Hematopoietic multipotent progenitor cell treated with erythropoietin and hydrocortisone succinate and interleukin-3 and kit ligand, for 17 days (in vitro differentiated cells): ENCODE measurements at regions not wholly inside any gene's neighbourhood (a gene's known extent, or its start where the extent isn't known, plus 50 kb on each side); places are given as distances from the start of the nearest gene placed in this dataset.

Experiments used
- DNase-seq: peaks from one replicate; pipeline ENCODE4 v3.0.0-alpha.2; 2015; ENCODE audit warnings: low spot score

DNA sequence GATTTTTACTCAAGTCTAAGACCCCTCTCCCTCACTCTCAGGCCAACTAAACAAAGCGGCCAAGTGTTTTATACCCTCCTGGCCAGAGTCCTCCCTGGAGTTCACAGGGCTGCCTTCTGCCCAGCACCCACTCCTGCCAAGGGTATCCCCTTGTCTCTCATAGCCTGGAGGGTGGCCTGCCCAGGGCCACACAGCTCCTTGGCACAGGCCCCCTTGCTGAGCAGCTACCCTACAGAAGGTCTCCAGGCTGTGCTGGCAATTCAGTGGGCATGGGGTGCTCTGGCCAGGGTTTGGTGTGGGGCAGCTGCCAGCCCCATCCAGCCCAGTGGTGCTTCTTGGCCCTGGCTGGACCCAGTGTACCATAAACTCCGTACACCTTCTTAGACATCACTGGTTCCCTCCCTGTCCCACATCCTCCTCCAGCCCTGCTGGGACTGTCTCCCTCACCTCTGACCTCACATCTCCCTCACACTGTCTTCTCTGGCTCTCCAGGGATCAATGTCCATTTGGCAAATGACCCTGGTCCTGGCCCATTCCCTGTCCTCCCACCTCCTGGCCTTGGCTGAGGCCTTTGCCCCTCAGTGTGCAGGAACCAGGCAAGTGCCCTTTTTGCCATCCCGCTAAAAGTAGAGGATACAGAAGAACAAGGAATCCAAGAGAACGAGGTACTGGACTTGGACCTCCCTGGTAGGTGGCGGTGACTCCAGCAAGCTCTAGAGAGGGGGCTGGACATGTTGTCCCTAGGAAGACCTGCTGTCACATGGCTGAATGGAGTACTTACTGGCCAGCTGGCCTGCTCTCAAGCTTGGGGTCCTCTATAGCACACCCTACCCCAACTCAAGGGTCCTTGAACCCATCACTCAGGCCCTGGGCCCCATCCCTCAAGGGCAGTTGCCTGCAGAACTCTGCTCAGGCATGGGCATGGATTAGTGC lies 50.0 kb upstream of the TRPM1 start:
- DNase-seq, result no peak

DNA sequence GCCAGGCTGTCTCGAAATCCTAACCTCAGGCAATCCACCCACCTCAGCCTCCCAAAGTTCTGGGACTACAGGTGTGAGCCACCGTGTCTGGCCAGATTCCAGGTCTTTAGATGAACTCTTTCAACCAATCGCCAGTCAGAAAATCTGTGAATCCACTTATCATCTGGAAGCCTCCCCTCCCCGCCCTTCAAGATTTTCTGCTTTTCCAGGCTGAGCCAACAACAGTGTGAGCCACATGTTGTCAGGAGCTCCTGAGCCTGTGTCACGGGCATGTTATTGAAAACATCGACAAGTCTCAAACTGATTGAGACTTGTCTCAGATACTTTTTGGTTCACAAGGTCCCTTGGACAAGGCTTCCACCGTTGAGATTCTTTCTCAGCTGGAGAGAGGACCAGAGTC lies 52.0 kb upstream of the TRPM1 start:
- DNase-seq, result no peak

DNA sequence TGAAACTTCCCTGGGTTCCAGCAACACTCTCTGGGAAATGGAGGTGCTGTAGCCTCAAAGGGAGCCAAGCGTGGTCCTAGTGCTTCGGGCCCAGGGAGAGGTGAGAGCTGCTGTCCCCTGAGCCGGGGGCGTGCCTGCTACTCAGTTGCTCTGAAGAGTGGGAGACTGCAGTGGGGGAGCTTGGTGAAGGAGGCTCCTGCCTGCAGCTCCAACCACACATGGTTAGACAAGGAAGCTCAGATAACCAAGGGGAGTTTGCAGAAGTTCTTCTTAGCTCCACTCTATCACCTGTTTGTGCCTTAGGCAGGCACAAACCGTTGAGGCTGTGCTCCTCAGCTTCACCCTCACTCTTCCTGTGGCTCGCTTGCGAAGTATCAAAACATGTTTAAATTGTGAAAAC lies 53.6 kb upstream of the TRPM1 start:
- no peak for DNase-seq

DNA sequence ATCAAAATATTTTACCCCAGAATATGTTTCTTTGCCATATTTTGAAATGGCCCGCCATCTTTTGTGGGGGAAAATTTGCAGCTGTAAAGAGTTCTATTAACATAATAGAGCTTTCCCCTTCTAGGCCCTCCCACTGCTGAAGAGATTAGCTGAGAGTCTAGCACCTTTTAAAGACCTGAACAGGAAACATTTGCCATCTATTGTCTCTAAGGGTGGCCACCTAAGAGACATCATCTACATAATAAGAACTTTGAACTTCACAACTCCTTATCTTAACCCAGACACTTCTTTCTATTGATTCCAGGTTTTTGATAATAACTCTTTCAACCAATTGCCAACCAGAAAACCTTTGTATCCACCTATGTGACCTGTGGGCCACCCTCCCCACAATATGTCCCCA lies 54.7 kb upstream of the TRPM1 start:
- no peak for DNase-seq

DNA sequence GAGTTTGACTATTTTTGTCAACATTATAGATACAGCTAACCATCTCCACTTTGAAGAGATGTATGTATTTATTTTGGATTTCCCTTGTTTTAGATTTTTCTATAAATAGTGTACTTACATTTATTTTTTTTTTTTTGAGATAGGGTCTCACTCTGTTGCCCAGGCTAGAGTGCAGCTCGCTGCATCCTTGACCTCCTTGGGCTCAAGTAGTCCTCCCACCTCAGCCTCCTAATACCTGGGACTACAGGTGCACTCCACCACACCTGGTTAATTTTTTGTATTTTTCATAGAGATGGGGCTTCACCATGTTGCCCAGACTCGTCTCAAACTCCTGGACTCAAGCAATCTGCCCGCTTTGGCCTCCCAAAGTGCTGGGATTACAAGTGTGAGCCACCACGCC lies 55.3 kb upstream of the TRPM1 start:
- DNase-seq, result no peak

DNA sequence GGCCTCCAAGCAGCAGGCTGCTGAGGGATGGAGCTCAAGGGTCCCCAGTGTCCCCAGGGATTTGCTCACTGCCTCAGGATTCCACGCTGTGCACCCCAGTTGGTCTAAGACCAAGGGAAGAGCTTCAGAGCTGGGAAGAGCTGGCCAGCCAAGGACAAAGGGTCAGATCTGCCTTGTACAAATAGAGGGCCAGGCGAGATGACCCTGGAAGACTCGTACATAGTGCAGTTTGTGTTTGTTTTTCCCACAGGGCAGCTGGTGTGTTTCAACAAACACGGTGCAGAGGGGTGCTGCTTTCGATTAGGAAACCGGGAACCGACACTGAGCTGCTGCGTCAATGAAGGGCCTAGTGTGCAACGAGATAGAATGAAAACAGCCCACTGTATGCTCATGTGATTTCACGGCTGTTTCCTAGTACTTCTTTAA lies 56.1 kb upstream of the TRPM1 start:
- no peak for DNase-seq

DNA sequence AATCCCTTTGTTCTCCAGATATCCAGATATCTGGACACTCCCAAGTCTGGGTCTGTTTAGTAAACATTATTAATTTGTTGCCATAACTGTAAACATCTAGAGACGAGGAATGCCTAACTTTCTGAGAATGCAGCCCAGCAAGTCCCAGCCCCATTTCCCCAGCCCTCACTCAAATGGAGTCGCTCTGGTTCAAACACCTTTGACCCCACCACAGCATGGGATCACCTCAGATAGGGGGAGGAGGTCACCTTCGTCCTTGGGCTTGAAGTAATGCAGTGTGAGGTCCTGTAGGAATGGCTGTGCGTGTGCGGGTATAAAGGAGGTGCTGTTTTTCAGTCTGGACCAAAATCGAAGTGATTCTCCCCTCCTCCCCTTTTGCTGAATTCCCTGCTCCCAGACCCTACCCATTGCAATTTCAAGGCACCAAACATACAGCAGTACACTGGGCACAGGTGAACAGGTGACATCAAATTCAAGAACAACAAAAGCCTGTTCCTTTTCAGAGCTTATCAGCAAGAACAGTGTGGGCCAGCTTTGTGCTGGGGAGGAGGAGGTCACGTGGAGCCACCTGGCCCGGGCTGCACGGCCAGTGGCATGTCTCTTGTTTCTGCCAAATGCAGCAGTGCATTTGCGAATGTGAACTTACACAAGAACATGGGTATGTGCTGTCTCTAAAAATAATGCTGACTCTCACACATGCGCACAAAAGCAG lies 57.5 kb upstream of the TRPM1 start:
- DNase-seq, result no peak

DNA sequence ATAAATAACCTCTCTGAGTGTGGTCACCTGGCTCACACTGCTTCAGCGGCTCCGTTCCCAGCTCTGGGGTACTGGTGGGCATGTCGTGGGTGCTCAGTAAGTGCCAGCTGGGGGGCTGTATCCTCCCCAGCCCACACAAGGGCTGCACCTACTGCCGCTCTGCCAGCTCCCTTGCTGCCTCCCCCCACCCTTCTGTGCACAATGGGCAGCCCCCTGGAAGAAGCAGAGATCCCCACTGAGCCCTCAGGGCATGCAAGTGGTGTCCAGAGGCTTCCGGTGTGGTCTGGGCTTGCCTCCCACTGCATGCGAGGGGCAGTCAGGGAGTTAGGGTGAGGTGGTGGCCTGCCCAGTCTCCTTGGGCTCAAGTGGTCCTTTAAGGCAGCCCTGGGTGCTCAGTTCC lies 58.3 kb upstream of the TRPM1 start:
- no peak for DNase-seq

DNA sequence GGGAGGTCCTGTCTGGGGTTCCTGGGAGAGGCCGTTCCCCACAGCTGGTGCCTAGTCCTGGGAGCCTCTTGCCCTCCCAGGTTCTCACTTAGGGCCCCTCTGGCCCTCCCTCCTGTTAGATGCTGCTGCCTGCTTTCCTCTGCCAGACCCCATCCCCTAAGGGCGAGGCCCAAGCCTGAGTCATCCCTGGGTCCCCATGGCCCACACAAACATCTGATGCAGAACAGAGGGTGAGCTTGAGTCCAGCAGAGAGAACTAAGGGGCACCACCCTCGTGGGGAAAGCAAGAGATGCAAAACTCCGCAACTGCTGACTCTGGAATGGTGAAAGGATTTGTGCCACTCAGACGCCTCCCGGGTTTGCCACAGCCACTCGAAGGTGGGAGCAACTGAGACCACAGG lies 58.8 kb upstream of the TRPM1 start:
- DNase-seq, result no peak

DNA sequence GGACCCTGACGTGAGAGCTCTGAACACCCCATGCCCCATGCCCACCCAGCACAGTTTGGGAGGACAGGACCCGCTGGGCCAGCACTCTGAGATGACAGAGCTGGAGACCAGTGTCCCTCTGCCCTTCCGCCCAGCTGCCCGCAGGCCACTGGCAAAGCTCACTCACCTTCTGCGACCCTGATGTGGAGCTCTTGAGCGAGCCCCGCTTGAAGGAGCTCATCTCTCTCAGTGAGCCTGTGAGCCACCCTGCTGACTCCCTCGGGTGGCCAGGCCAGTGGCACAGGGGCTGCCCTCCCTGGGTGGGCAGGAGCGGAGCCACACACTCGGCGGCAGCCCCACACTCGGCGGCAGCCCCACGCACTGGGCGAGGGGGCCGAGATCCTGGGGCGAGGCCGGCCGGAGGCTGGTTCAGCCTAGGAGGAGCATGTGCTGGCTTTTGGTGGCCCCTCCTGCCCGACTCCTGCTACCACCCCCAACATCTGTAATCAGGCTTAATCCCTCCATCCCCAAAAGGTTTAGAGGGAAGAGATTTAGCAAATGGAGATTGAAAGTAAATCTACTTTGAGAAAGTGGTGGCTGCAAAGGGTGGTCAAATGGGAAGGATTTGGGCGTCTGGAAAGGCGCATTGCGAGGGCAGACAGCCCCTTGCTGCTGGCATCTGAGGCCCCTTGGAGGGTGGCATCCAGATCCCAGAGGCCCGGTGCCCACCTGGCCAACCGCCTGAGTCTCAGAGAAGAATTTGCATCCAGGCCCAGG lies 59.4 kb upstream of the TRPM1 start:
- DNase-seq, result no peak

DNA sequence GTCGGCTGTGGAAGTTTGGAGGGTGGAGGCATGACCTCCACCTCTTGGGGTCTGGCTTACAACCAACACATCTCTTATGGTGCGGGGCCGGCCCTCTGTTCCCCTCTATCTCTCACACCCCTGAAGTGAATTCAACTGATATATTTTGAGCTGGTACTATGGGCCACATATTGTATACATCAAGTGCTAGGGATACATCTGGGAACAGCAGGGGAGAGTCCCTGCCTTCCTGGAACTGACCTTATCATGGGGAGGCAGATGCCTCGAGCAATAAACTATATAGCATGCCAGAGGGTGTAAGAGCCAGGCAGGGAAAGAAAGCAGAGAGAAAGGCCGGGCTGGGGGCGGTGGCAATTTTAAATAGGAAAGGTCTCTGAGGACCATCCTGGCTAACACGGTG lies 60.4 kb upstream of the TRPM1 start:
- DNase-seq, result no peak

DNA sequence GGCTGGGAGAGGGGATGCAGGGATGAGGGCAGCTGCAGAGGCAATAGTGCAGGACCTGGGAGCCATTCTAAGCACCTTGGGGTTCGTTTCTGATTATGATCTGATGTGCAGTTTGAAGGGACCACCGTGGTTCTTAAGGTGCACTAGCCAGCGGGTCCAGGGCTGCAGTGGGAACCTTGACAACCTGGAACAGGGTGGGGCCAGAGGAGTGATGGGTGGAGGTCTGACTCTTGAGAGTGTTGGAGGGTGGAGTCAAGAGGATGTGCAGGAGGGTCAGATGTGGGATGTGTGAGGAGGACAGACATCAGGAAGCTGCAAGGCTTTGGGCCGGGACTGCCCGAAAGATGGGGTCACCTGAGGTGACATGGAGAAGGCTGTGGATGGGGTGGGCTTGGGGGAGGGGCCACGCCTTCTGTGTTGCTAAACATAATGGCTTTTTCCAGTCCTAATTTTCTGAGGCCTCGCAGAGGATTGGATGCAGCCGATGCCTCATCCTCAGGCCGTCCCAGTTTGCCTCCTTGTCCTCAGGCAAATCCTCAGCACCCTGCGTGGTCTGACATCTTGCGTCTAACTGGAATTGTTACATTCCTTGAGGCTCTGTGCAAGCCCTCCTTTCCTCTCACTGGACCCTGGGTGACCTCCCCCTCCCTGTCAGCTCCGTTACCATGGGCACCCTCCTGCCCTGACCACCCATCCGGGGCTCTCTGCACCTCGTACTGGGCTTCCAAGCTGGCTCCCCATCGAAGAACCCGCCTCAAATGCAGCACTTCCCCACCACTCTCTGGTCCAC lies 61.4 kb upstream of the TRPM1 start:
- DNase-seq, result no peak

DNA sequence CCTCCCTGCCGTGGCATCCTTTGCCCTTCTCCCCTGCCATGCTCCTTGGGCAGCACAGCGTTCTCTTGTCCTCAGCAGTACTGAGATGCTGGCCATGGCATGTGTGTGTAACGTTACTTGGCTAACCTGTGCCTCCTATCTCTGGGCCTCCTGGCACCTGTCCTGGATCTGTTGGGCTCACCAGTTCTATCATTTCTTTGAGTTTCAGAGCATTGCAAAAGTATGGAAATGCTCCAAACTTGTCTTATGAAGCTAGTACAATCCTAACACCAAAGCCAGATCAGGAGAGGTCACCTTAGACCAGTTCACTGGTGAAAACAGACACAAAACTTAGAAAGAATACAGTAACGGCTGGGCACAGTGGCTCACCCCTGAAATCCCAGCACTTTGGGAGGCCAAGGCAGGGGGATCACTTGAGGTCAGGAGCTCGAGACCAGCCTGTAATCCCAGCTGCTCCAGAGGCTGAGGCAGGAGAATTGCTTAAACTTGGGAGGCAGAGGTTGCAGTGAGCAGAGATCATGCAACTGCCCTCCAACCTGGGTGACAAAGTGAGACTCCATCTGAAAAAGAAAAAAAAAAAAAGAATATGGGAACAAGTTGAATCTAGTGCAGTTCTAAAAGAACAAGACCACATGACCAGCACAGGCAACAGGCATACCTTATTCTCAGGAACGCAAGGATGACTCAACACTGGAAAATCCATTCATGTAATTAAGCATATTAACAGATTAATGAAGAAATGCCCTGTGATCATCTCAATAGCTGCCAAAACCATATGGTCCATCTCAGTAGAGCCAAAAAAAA lies 62.4 kb upstream of the TRPM1 start:
- DNase-seq, result no peak

DNA sequence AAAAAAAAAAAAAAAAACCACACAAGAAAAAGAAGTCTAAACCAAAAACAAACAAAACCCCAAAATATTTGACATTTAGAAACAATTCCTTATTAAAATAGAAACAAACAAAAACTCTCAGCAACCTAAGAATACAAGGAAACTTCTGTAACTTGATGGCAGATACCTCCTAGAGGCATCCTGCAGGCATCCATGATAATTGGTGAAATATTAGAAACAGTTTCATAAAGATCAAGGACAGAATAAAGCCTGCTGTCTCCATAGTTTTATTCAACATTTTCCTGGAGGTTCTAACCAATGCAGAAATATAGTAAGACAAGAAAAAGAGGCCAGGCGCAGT lies 63.0 kb upstream of the TRPM1 start:
- DNase-seq, result no peak

DNA sequence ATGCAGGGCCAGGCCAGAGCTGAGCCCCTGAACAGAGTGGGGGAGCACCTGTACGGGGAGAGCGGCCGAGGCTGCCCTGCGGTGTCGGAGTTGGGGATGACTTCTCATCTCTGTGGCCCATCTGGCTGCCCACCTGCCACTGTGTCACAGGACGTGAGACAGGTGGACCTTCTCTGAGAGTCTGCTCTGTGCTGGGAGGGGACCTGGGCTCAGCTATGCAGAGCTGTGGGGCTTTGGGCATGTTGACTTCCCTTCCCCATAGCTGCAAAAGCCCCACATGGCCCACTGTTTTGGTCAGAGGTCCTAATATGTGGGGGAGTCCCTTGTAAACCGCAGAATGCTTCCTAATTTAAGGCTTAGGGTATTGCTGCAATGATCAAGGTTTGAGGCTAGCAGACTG lies 68.0 kb upstream of the TRPM1 start:
- no peak for DNase-seq

DNA sequence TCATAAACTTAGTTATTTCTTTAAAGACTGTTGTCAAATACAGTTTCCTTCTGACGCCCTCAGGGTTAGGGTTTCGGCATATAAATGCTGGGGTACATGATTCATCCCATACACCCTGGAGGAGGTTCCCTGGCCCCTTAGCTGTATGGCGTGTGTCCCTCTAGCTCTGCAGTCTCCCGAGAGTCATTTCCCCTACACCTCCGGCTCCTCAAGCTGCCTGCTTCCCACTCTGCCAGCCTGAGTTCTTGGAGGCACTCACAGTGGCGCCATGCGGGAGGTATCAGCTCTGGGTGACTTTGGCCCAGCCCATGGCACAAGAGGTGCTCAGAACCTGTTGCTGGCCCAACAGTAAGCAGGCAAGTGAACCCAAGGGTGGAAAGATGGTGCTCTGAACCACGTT lies 70.2 kb upstream of the TRPM1 start:
- DNase-seq, result no peak

DNA sequence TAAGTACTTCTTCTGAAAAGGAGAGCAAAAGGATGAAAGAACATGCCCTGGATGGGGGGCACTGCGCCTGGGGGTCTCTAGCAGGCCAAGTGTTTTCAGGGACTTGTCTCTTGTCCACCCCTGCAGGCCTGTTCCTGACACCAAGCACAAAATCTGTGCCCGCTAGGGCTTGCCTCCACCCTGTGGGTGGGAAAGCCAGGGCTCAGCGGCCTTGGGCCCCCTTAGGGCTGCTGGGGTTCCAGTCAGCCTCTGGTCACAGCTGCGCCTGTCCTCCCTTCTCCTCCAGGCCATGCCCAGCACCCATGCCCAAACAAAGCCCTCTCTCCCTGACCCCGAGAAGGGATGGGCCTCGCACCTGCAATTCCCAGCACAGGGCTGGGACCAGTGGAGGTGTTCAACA lies 71.1 kb upstream of the TRPM1 start:
- DNase-seq, result no peak

DNA sequence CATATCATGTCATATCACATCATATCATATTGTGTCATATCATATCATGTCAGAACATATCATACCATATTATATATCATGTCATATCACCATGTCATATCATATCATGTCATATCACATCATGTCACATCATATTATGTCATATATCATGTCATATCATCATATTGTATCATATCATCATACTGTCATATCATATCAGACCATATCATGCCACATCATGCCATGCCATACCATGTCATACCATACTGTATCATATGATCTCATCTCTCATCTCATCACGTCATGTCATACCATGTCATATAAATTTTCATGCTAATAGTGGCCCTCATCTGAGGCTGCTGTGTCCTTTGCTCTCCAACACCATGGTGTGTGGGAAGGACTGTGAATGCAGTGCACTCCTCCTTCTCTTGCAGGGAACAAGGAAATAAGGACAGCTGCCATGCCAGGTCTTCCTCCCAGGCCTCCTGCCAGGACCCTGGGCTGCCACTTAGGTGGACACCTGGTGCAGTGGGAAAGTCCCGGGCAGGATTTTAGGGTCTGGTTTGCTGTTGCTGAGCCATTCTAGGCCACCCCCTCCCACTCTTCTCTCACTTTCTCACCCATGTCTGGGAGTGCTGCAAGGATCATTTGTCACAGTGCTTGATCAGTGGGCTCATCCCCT lies 72.4 kb upstream of the TRPM1 start:
- no peak for DNase-seq

DNA sequence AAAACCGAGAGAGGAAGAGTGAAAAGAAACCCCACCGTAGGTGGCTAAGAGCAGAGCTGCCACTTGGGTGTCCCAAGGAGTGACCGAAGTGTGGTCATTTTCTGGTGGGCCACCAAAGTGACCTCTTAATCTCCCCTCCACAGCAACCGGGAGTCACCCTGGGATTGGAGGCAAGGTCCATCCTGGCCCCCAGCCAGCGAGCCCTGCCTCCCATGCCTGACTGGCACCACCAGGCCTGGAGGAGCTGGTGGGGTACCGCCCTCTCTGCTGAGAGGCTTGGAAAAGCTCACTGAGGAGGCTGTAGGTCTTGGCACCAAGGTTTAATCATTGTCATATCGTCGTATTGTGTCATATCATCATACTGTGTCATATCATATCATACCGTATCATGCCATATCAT lies 74.0 kb upstream of the TRPM1 start:
- DNase-seq, result no peak

DNA sequence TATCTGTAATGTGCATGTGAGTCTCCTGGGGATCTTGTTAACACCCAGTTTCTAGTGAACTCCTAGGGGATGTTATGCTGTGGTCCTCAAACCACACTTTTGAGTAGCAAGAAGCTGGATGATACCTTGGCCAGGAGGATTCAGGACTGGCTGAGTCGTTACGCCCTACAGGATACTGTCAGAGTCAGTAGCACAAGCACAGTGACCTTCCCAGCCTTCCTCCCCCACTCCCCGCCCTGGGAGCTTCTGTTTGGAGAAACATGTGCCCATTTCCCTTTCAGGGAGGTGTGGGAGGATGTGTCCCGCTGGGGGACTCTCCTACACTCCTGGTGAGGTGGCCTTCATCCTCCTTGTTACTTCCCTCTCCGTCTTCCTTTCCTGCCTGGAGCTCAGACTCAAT lies 76.4 kb upstream of the TRPM1 start:
- DNase-seq, result no peak

DNA sequence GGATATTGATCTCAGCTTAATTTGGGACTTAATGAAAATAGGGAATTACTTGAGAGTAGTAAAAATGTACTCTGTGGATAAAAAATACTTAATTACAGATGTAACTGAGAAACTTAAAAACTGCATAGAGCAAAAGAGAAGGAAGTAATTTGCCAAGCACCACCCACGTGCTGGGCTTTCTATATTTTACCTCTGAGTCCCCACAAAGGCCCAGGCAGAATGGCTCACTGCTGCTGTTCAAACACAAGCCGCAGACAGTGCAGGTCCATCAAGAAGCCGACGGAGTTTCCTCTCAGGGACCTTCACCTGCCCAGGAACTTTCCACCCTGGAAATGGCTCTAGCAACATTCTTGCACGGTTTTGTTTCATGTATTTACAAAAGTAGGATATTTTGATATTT lies 77.2 kb upstream of the TRPM1 start:
- no peak for DNase-seq
